PC-3 (cell line): ENCODE measurements at regions not wholly inside any gene's neighbourhood (a gene's known extent, or its start where the extent isn't known, plus 50 kb on each side); places are given as distances from the start of the nearest gene placed in this dataset.

Experiments
- EZH2 ChIP-seq: fragments of 300-600 bp; sonication (generic); IDR thresholded peaks from one replicate; pipeline ENCODE4 v1.6.1; 2017; ENCODE audit warnings: antibody characterized with exemption, mild to moderate bottlenecking, low read length; ENCODE audit not compliant: unreplicated experiment
- EZH2phosphoT487 ChIP-seq: fragments of 300-600 bp; sonication (generic); IDR thresholded peaks from 2 replicates; pipeline ENCODE4 v1.6.1; 2018; ENCODE audit warnings: mild to moderate bottlenecking, antibody characterized with exemption, low read length, borderline replicate concordance
- TF ChIP-seq, protein P1 (sequence below): fragments of 300-600 bp; sonication (generic); conservative IDR thresholded peaks from 2 replicates; pipeline ENCODE4 v1.5.1; 2017; ENCODE audit warnings: antibody characterized with exemption, low read depth, mild to moderate bottlenecking, low read length

DNA sequence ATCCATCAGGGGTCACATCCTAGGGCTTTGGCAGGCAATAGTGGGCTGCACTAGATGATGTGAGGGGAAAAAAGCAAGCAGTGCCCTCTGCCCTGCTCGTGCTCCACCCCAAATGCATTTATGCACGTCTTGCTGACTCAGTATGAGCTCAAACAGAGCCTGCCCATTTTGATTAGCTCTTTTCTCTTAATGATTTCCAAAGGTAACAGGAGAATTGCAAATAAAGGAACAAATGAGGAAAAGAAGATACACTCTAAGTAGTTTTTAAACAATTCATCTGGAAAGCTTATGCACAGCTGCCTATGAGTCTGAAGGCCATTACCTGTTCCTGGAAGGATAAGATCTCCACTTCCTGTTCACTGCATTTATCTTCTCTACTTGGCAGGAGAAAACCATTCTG, 364.2 kb downstream of the TMEM232 start:
- TF ChIP-seq, protein P1, sequence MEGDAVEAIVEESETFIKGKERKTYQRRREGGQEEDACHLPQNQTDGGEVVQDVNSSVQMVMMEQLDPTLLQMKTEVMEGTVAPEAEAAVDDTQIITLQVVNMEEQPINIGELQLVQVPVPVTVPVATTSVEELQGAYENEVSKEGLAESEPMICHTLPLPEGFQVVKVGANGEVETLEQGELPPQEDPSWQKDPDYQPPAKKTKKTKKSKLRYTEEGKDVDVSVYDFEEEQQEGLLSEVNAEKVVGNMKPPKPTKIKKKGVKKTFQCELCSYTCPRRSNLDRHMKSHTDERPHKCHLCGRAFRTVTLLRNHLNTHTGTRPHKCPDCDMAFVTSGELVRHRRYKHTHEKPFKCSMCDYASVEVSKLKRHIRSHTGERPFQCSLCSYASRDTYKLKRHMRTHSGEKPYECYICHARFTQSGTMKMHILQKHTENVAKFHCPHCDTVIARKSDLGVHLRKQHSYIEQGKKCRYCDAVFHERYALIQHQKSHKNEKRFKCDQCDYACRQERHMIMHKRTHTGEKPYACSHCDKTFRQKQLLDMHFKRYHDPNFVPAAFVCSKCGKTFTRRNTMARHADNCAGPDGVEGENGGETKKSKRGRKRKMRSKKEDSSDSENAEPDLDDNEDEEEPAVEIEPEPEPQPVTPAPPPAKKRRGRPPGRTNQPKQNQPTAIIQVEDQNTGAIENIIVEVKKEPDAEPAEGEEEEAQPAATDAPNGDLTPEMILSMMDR = no peak
- TF ChIP-seq EZH2 (no peak), EZH2phosphoT487 (no peak)
